K562 (cell line): ENCODE measurements at regions not wholly inside any gene's neighbourhood (a gene's known extent, or its start where the extent isn't known, plus 50 kb on each side); places are given as distances from the start of the nearest gene placed in this dataset.

Source experiments
- ADNP ChIP-seq: fragments of 200-800 bp; sonication (Bioruptor generic); IDR thresholded peaks from 2 replicates; pipeline ENCODE4 v1.6.1; 2016; ENCODE audit warnings: missing genetic modification characterization, missing compliant biosample characterization
- ARID2 ChIP-seq: fragments of 450-650 bp; IDR thresholded peaks from 2 replicates; pipeline ENCODE4 v1.6.1; 2017; ENCODE audit warnings: antibody characterized with exemption, mild to moderate bottlenecking
- BRD9 ChIP-seq: fragments of 450-650 bp; IDR thresholded peaks from 2 replicates; pipeline ENCODE4 v1.6.1; 2018; ENCODE audit warnings: low read depth; ENCODE audit not compliant: partially characterized antibody
- CEBPB ChIP-seq: fragments of 450-650 bp; IDR thresholded peaks from 2 replicates; pipeline ENCODE4 v1.6.1; 2016; ENCODE audit warnings: missing genetic modification characterization, missing compliant biosample characterization
- FOSL1 ChIP-seq: fragments of 200-800 bp; sonication (Bioruptor generic); conservative IDR thresholded peaks from 2 replicates; pipeline ENCODE4 v1.6.1; 2016; ENCODE audit warnings: missing genetic modification characterization, missing compliant biosample characterization
- GABPA ChIP-seq: fragments of 200-800 bp; sonication (Bioruptor generic); conservative IDR thresholded peaks from 2 replicates; pipeline ENCODE4 v1.6.1; 2016; ENCODE audit warnings: low read depth, missing genetic modification characterization, missing compliant biosample characterization
- KDM1A ChIP-seq, 2 experiments: fragments of 450-650 bp; IDR thresholded peaks; 2 replicates each; pipeline ENCODE4 v1.6.1; 2016; ENCODE audit warnings: mild to moderate bottlenecking in 2 of 2
- MYNN ChIP-seq, 2 experiments: sonication (generic); formaldehyde crosslinking in 1 of 2; IDR thresholded peaks; 2 replicates each; pipeline versions ENCODE4 v1.5.0 to v1.6.1; 2016 to 2020; ENCODE audit warnings: antibody characterized with exemption in 1 of 2, missing genetic modification reagents in 1 of 2
- NFYB ChIP-seq: IDR thresholded peaks from 2 replicates; pipeline ENCODE4 v1.6.1; 2011; ENCODE audit warnings: mild to moderate bottlenecking, moderate library complexity; ENCODE audit not compliant: insufficient read length; ENCODE audit errors: extremely low read depth
- RBM14 ChIP-seq: fragments of 200-400 bp; formaldehyde crosslinking; IDR thresholded peaks from 2 replicates; pipeline ENCODE4 v1.6.1; 2018; ENCODE audit warnings: low read depth, mild to moderate bottlenecking, low read length, moderate library complexity, borderline replicate concordance; ENCODE audit not compliant: insufficient read depth
- SMARCA5 ChIP-seq: fragments of 450-650 bp; IDR thresholded peaks from 2 replicates; pipeline ENCODE4 v1.6.1; 2016
- ZNF274 ChIP-seq: IDR thresholded peaks from 2 replicates; pipeline ENCODE4 v1.6.1; 2011; ENCODE audit warnings: low read depth, mild to moderate bottlenecking, low read length, moderate library complexity, borderline replicate concordance
- ZNF316 ChIP-seq: fragments of 450-650 bp; IDR thresholded peaks from 2 replicates; pipeline ENCODE4 v1.6.1; 2016
- ZNF436 ChIP-seq: fragments of 250-450, 450-650 bp; sonication (Bioruptor Pico); formaldehyde crosslinking; IDR thresholded peaks from 2 replicates; pipeline ENCODE4 v1.7.0; 2020; ENCODE audit warnings: mild to moderate bottlenecking
- TF ChIP-seq, protein P1 (sequence below), 2 experiments: fragments of 450-650 bp; conservative IDR thresholded peaks; 2 replicates each; pipeline ENCODE4 v1.6.1; 2017; ENCODE audit warnings: mild to moderate bottlenecking in 2 of 2, moderate library complexity in 2 of 2
- TF ChIP-seq, protein P2 (sequence below): sonication (generic); formaldehyde crosslinking; IDR thresholded peaks from 2 replicates; pipeline ENCODE4 v1.8.1; 2023; ENCODE audit warnings: mild to moderate bottlenecking, missing genetic modification reagents
- TF ChIP-seq, protein P3 (sequence below): fragments of 250-450 bp; sonication (Bioruptor Pico); IDR thresholded peaks from 2 replicates; pipeline ENCODE4 v1.8.0; 2022; ENCODE audit warnings: moderate library complexity, mild to moderate bottlenecking, inconsistent platforms
- TF ChIP-seq, protein P4 (sequence below): sonication (generic); formaldehyde crosslinking; IDR thresholded peaks from 2 replicates; pipeline ENCODE4 v1.9.0; 2022; ENCODE audit warnings: mild to moderate bottlenecking, missing genetic modification reagents
- TF ChIP-seq, protein P5 (sequence below): fragments of 450-650 bp; IDR thresholded peaks from 2 replicates; pipeline ENCODE4 v1.6.1; 2016; ENCODE audit warnings: mild to moderate bottlenecking
- TF ChIP-seq, protein P6 (sequence below): fragments of 250-450 bp; sonication (Bioruptor Pico); IDR thresholded peaks from 2 replicates; pipeline ENCODE4 v1.9.0; 2021; ENCODE audit warnings: mild to moderate bottlenecking

DNA sequence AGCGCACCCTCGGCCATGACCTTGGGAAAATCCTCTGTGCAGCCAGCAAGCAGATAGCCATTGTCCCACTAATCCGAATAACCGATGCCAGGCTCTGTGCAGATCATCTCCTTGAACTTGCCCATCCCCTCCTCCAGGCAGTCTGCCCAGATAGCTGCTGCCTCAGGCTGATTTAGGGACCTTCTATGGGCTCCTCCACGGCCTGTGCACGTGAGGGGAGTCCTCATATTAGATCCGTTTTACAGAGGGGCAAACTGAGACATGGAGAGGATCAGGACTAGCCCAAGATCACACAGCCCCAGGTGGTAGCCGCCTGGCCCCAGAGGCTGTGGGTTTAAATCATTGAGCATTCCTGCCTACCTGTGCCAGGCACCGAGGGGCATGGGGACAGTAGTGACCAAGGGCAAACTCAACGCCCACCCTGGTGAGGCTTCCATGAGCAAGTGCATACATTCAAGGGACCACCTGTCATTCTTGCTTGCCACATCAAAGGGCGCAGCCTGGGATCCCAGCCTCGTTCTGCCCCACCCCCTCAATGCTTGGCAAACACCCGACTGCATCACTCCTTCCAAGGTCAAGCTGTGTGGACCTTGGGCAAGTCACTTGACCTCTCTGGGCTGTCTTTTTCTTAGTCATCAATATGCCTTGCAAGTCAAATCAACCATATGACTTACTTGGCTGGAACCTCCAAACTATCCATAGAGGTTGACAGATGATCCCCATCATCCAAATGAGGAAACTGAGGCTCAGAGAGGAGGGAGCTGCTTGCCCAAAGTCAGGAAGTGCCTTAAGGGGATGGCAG, 131.6 kb downstream of the MN1 start (continued):
- TF ChIP-seq, protein P1, sequence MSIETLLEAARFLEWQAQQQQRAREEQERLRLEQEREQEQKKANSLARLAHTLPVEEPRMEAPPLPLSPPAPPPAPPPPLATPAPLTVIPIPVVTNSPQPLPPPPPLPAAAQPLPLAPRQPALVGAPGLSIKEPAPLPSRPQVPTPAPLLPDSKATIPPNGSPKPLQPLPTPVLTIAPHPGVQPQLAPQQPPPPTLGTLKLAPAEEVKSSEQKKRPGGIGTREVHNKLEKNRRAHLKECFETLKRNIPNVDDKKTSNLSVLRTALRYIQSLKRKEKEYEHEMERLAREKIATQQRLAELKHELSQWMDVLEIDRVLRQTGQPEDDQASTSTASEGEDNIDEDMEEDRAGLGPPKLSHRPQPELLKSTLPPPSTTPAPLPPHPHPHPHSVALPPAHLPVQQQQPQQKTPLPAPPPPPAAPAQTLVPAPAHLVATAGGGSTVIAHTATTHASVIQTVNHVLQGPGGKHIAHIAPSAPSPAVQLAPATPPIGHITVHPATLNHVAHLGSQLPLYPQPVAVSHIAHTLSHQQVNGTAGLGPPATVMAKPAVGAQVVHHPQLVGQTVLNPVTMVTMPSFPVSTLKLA (conservative IDR thresholded peaks at IDR 0.05): 0 out of 4 replicates have a peak, but pooled peaks of 1 of the 2 experiments have one; percentile 7
- TF ChIP-seq MYNN (IDR thresholded peaks at IDR 0.05) (0 out of 2 replicates have a peak, but pooled peaks have one; percentile 1), MYNN (CRISPR knock-in tag; IDR thresholded peaks at IDR 0.05) (no peak), RBM14 (no peak), CEBPB (tag) (no peak), SMARCA5 (peak; percentile 77), BRD9 (no peak), ZNF274 (no peak), KDM1A (IDR thresholded peaks at IDR 0.05) (peak in 1 of 2 experiments; percentile 70), GABPA (tag) (peak; percentile 24; the same call in 1 of the 2 replicates), ZNF436 (CRISPR knock-in tag) (peak; percentile 76), FOSL1 (tag) (0 out of 2 replicates have a peak, but pooled peaks have one; percentile 7), ZNF316 (peak; percentile 63), NFYB (no peak), ARID2 (no peak), ADNP (tag) (0 out of 2 replicates have a peak, but pooled peaks have one; percentile 54)
- TF ChIP-seq, protein P2, sequence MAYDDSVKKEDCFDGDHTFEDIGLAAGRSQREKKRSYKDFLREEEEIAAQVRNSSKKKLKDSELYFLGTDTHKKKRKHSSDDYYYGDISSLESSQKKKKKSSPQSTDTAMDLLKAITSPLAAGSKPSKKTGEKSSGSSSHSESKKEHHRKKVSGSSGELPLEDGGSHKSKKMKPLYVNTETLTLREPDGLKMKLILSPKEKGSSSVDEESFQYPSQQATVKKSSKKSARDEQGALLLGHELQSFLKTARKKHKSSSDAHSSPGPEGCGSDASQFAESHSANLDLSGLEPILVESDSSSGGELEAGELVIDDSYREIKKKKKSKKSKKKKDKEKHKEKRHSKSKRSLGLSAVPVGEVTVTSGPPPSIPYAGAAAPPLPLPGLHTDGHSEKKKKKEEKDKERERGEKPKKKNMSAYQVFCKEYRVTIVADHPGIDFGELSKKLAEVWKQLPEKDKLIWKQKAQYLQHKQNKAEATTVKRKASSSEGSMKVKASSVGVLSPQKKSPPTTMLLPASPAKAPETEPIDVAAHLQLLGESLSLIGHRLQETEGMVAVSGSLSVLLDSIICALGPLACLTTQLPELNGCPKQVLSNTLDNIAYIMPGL (CRISPR knock-in tag): no peak
- TF ChIP-seq, protein P3, sequence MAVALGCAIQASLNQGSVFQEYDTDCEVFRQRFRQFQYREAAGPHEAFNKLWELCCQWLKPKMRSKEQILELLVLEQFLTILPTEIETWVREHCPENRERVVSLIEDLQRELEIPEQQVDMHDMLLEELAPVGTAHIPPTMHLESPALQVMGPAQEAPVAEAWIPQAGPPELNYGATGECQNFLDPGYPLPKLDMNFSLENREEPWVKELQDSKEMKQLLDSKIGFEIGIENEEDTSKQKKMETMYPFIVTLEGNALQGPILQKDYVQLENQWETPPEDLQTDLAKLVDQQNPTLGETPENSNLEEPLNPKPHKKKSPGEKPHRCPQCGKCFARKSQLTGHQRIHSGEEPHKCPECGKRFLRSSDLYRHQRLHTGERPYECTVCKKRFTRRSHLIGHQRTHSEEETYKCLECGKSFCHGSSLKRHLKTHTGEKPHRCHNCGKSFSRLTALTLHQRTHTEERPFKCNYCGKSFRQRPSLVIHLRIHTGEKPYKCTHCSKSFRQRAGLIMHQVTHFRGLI (CRISPR knock-in tag): no peak
- TF ChIP-seq, protein P4, sequence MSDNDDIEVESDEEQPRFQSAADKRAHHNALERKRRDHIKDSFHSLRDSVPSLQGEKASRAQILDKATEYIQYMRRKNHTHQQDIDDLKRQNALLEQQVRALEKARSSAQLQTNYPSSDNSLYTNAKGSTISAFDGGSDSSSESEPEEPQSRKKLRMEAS (CRISPR knock-in tag): 0 out of 2 replicates have a peak, but pooled peaks have one; percentile 12
- TF ChIP-seq, protein P5, sequence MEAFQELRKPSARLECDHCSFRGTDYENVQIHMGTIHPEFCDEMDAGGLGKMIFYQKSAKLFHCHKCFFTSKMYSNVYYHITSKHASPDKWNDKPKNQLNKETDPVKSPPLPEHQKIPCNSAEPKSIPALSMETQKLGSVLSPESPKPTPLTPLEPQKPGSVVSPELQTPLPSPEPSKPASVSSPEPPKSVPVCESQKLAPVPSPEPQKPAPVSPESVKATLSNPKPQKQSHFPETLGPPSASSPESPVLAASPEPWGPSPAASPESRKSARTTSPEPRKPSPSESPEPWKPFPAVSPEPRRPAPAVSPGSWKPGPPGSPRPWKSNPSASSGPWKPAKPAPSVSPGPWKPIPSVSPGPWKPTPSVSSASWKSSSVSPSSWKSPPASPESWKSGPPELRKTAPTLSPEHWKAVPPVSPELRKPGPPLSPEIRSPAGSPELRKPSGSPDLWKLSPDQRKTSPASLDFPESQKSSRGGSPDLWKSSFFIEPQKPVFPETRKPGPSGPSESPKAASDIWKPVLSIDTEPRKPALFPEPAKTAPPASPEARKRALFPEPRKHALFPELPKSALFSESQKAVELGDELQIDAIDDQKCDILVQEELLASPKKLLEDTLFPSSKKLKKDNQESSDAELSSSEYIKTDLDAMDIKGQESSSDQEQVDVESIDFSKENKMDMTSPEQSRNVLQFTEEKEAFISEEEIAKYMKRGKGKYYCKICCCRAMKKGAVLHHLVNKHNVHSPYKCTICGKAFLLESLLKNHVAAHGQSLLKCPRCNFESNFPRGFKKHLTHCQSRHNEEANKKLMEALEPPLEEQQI: no peak
- TF ChIP-seq, protein P6, sequence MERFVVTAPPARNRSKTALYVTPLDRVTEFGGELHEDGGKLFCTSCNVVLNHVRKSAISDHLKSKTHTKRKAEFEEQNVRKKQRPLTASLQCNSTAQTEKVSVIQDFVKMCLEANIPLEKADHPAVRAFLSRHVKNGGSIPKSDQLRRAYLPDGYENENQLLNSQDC (CRISPR knock-in tag): no peak
